Breast epithelium (tissue), 3 donors: ENCODE measurements at regions not wholly inside any gene's neighbourhood (a gene's known extent, or its start where the extent isn't known, plus 50 kb on each side); places are given as distances from the start of the nearest gene placed in this dataset.
"Not testable (repeated sequence)": the region's sequence is repeated elsewhere in the genome, so short reads cannot be mapped to it uniquely, and the experiment has no call there.

ENCODE experiments used
- POLR2AphosphoS5 ChIP-seq, 3 donors: sonication (generic); formaldehyde crosslinking; IDR thresholded peaks; one replicate each; pipeline ENCODE4 v1.6.1; 2017; ENCODE audit warnings: antibody characterized with exemption in 3 of 3
- TF ChIP-seq, protein P1 (sequence below), 3 donors: fragments of 450-650 bp; IDR thresholded peaks; one replicate each; pipeline ENCODE4 v1.5.1; 2016 to 2017; ENCODE audit warnings: antibody characterized with exemption in 3 of 3, mild to moderate bottlenecking in 3 of 3, moderate library complexity in 3 of 3

DNA sequence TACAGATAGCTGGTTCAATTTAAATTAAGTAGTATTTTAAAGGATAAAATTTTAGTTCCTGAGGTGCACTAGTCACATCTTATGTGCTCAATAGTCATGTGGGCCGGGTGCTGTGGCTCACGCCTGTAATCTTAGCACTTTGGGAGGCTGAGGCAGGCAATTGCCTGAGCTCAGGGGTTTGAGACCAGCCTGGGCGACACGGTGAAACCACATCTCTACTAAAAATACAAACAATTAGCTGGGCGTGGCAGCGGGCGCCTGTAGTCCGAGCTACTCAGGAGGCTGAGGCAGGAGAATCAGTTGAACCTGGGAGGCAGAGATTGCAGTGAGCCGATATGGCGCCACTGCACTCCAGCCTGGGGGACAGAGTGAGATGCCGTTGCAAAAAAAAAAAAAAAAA is 219.9 kb upstream of the HHIP start:
- TF ChIP-seq, protein P1, sequence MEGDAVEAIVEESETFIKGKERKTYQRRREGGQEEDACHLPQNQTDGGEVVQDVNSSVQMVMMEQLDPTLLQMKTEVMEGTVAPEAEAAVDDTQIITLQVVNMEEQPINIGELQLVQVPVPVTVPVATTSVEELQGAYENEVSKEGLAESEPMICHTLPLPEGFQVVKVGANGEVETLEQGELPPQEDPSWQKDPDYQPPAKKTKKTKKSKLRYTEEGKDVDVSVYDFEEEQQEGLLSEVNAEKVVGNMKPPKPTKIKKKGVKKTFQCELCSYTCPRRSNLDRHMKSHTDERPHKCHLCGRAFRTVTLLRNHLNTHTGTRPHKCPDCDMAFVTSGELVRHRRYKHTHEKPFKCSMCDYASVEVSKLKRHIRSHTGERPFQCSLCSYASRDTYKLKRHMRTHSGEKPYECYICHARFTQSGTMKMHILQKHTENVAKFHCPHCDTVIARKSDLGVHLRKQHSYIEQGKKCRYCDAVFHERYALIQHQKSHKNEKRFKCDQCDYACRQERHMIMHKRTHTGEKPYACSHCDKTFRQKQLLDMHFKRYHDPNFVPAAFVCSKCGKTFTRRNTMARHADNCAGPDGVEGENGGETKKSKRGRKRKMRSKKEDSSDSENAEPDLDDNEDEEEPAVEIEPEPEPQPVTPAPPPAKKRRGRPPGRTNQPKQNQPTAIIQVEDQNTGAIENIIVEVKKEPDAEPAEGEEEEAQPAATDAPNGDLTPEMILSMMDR (IDR thresholded peaks at IDR 0.05), result not testable (repeated sequence)
- not testable (repeated sequence) for TF ChIP-seq POLR2AphosphoS5 (IDR thresholded peaks at IDR 0.05)
